Endothelial cell of umbilical vein (primary cell): ENCODE measurements at regions not wholly inside any gene's neighbourhood (a gene's known extent, or its start where the extent isn't known, plus 50 kb on each side); places are given as distances from the start of the nearest gene placed in this dataset.

Experiments
- BruUV-seq: library from RNA; stranded (reverse); fragments of 400-500 nt; replicated peaks from 2 replicates; lab custom pipeline; 2021; lab: Mats Ljungman, UMichigan
- CTCF ChIA-PET: fragments of 300-600, 350-600 bp; sonication (Branson Sonifier 250); formaldehyde crosslinking; loops from one replicate; lab custom pipeline; 2021; ENCODE audit warnings: antibody characterized with exemption, inconsistent platforms; lab: Charles Lee
- POLR2A ChIA-PET: fragments of 300-600, 350-600 bp; sonication (Branson Sonifier 250); formaldehyde crosslinking; loops from one replicate; lab custom pipeline; 2021; ENCODE audit warnings: antibody characterized with exemption, inconsistent platforms; lab: Charles Lee
- DNase-seq: peaks from one replicate; pipeline ENCODE4 v3.0.0-alpha.2; 2011; ENCODE audit warnings: low read depth, low spot score
- FAIRE-seq: peaks from 2 replicates; lab custom pipeline; 2011; peaks lifted over from hg19 to GRCh38; lab: Jason Lieb, UNC
- H2AFZ ChIP-seq: 2 replicates; pipeline ENCODE4 v1.6.0; 2012; ENCODE audit warnings: low read depth, low read length, control low read depth, inconsistent platforms
- H3K27ac ChIP-seq: 2 replicates; pipeline ENCODE4 v1.5.1; 2011; ENCODE audit warnings: low read depth, mild to moderate bottlenecking, control low read depth, low read length, moderate library complexity; ENCODE audit not compliant: insufficient read depth
- H3K27me3 ChIP-seq, 2 experiments: 2 replicates each; pipeline versions ENCODE4 v1.6.0 to v1.6.1; 2011; ENCODE audit warnings: low read length in 2 of 2, mixed read lengths in 1 of 2; ENCODE audit not compliant: control insufficient read depth in 2 of 2, insufficient read depth in 2 of 2
- H3K36me3 ChIP-seq, 2 experiments: 2 replicates in 1 of 2; 3 replicates in 1 of 2; pipeline ENCODE4 v1.5.1; 2011; ENCODE audit warnings: low read length in 2 of 2, mild to moderate bottlenecking in 1 of 2, moderate library complexity in 1 of 2; ENCODE audit not compliant: control insufficient read depth in 2 of 2, insufficient read depth in 2 of 2; ENCODE audit errors: extremely low read depth in 1 of 2
- H3K4me1 ChIP-seq: 3 replicates; pipeline ENCODE4 v1.5.1; 2011; ENCODE audit warnings: mild to moderate bottlenecking, low read length; ENCODE audit not compliant: control insufficient read depth, insufficient read depth; ENCODE audit errors: extremely low read depth
- H3K4me2 ChIP-seq: 2 replicates; pipeline ENCODE4 v1.6.1; 2011; ENCODE audit warnings: low read length, control low read depth, mixed read lengths; ENCODE audit not compliant: insufficient read depth
- H3K4me3 ChIP-seq, 3 experiments: fragments of 200-600 bp in 1 of 3; sonication (generic), shearing (Covaris generic) in 1 of 3; replicated peaks in 1 of 3; 2 replicates each; pipeline ENCODE4 v1.5.1; 2011 to 2016; ENCODE audit warnings: control low read depth in 3 of 3, low read length in 3 of 3, mild to moderate bottlenecking in 2 of 3, inconsistent platforms in 1 of 3, low read depth in 1 of 3, moderate library complexity in 1 of 3; ENCODE audit not compliant: insufficient read depth in 1 of 3
- H3K79me2 ChIP-seq: 2 replicates; pipeline ENCODE4 v1.6.0; 2012; ENCODE audit warnings: low read length, inconsistent platforms; ENCODE audit not compliant: control insufficient read depth, insufficient read depth
- H3K9ac ChIP-seq: replicated peaks from 2 replicates; pipeline ENCODE3; 2011; ENCODE audit warnings: low read length, control low read depth; ENCODE audit not compliant: insufficient read depth; ENCODE audit errors: extremely low read depth
- H3K9me1 ChIP-seq: replicated peaks from 3 replicates; pipeline ENCODE4 v1.6.0; 2011; ENCODE audit warnings: mild to moderate bottlenecking, low read length; ENCODE audit not compliant: control insufficient read depth, insufficient read depth; ENCODE audit errors: extremely low read depth
- H3K9me3 ChIP-seq: replicated peaks from 2 replicates; pipeline ENCODE4 v1.5.1; 2012; ENCODE audit warnings: low read length, inconsistent platforms; ENCODE audit not compliant: control insufficient read depth, insufficient read depth
- H4K20me1 ChIP-seq: replicated peaks from 2 replicates; pipeline ENCODE3; 2011; ENCODE audit warnings: mild to moderate bottlenecking, low read length; ENCODE audit not compliant: control insufficient read depth, insufficient read depth; ENCODE audit errors: extremely low read depth
- CTCF ChIP-seq, 2 donors: IDR thresholded peaks; 1 replicate in 1 of 2; 2 replicates in 1 of 2; pipeline ENCODE4 v1.5.1; 2011; ENCODE audit warnings: low read length in 2 of 2, mild to moderate bottlenecking in 2 of 2, moderate library complexity in 2 of 2, control low read depth in 1 of 2, inconsistent platforms in 1 of 2, low read depth in 1 of 2; ENCODE audit not compliant: insufficient read depth in 1 of 2; ENCODE audit errors: extremely low read depth in 1 of 2
- EZH2 ChIP-seq: IDR thresholded peaks from 2 replicates; pipeline ENCODE4 v1.6.1; 2012; ENCODE audit warnings: borderline replicate concordance, low read depth, mild to moderate bottlenecking, moderate library complexity, low read length, inconsistent platforms; ENCODE audit not compliant: severe bottlenecking
- FOS ChIP-seq: IDR thresholded peaks from 2 replicates; pipeline ENCODE4 v1.6.1; 2011; ENCODE audit warnings: mild to moderate bottlenecking, low read length, moderate library complexity, borderline replicate concordance; ENCODE audit not compliant: insufficient read depth
- GATA2 ChIP-seq: IDR thresholded peaks from 2 replicates; pipeline ENCODE4 v1.7.0; 2011; ENCODE audit warnings: low read depth, mild to moderate bottlenecking, moderate library complexity, mixed read lengths, low read length; ENCODE audit not compliant: insufficient read length, insufficient read depth
- JUN ChIP-seq: IDR thresholded peaks from 2 replicates; pipeline ENCODE4 v1.6.1; 2011; ENCODE audit warnings: borderline replicate concordance, low read depth; ENCODE audit not compliant: insufficient read length, insufficient read depth
- MAX ChIP-seq: IDR thresholded peaks from 2 replicates; pipeline ENCODE4 v1.6.1; 2011; ENCODE audit not compliant: insufficient read depth, insufficient read length
- MYC ChIP-seq: IDR thresholded peaks from one replicate; pipeline ENCODE4 v1.6.1; 2011; ENCODE audit warnings: mild to moderate bottlenecking, low read depth, low read length
- POLR2A ChIP-seq: IDR thresholded peaks from 2 replicates; pipeline ENCODE4 v1.6.1; 2012; ENCODE audit warnings: low read depth, mild to moderate bottlenecking, control low read depth, low read length
- POLR2AphosphoS5 ChIP-seq: IDR thresholded peaks from 2 replicates; pipeline ENCODE4 v1.6.1; 2012; ENCODE audit warnings: low read depth, mild to moderate bottlenecking, control low read depth, low read length, moderate library complexity; ENCODE audit not compliant: insufficient read depth
- dilution Hi-C: fragments of 300-500 bp; cut with MboI; formaldehyde crosslinking; loops from one replicate; pipeline ENCODE4 v1.15.0; 2019; ENCODE audit warnings: low sequenced_read_pairs; ENCODE audit not compliant: extremely low pct_ligation_motif_present
- intact Hi-C: fragments of 100-400 bp; cut with micrococcal nuclease; formaldehyde crosslinking; loops from one replicate; pipeline ENCODE4 v1.10.0; 2022

GRCh38 chr3:40766396-40766795 lies 241.6 kb downstream of the ZNF621 start:
- Histone ChIP-seq H3K27me3 (no peaks in the 10 kb centered on the region), H3K27ac (no peak overlapping the region), H3K9me3 (no peaks in the 10 kb centered on the region), H3K36me3 (no peaks in the 10 kb centered on the region), H3K4me3 (no peak overlapping the region), H2AFZ (no peak overlapping the region), H3K9me1 (no peaks in the 10 kb centered on the region), H3K4me2 (no peak overlapping the region), H3K9ac (no peak overlapping the region), H4K20me1 (no peaks in the 10 kb centered on the region), H3K79me2 (no peaks in the 10 kb centered on the region), H3K4me1 (no peaks in the 10 kb centered on the region)
- DNase-seq: no peak
- CTCF ChIA-PET: no interaction called here
- no TSS peak for BruUV-seq
- POLR2A ChIA-PET: no interaction called here
- TF ChIP-seq POLR2A (no peak), FOS (no peak), EZH2 (no peak), JUN (no peak), POLR2AphosphoS5 (no peak), CTCF (IDR thresholded peaks at IDR 0.05; ENCODE audit: extremely low read depth in 1 of 2, insufficient read depth in 1 of 2, low read depth in 1 of 2, low read length in 2 of 2) (no peak), MAX (no peak), GATA2 (no peak), MYC (no peak)
- dilution Hi-C loops (no loop called here), intact Hi-C loops (no loop called here)
- FAIRE-seq: no peak
